Glutamatergic neuron (in vitro differentiated cells): ENCODE measurements at regions not wholly inside any gene's neighbourhood (a gene's known extent, or its start where the extent isn't known, plus 50 kb on each side); places are given as distances from the start of the nearest gene placed in this dataset.

Source experiments
- DNase-seq: peaks from one replicate; pipeline ENCODE4 v3.0.0; 2022
- H3K27ac Mint-ChIP-seq: one replicate; pipeline ENCODE4 v1.8.0; 2020; ENCODE audit warnings: mild to moderate bottlenecking, mixed read lengths, inconsistent platforms; ENCODE audit not compliant: unreplicated experiment
- H3K27me3 Mint-ChIP-seq: one replicate; pipeline ENCODE4 v1.8.0; 2020; ENCODE audit warnings: mild to moderate bottlenecking, moderate library complexity, mixed read lengths, inconsistent platforms; ENCODE audit not compliant: unreplicated experiment
- H3K36me3 Mint-ChIP-seq: one replicate; pipeline ENCODE4 v1.8.0; 2020; ENCODE audit warnings: mild to moderate bottlenecking, mixed read lengths, inconsistent platforms; ENCODE audit not compliant: unreplicated experiment
- H3K4me1 Mint-ChIP-seq: one replicate; pipeline ENCODE4 v1.8.0; 2020; ENCODE audit warnings: mild to moderate bottlenecking, low read depth, mixed read lengths, inconsistent platforms; ENCODE audit not compliant: unreplicated experiment
- H3K4me3 Mint-ChIP-seq: one replicate; pipeline ENCODE4 v1.8.0; 2020; ENCODE audit warnings: mild to moderate bottlenecking, mixed read lengths, inconsistent platforms; ENCODE audit not compliant: unreplicated experiment
- H3K9me3 Mint-ChIP-seq: one replicate; pipeline ENCODE4 v1.8.0; 2020; ENCODE audit warnings: mild to moderate bottlenecking, moderate library complexity, mixed read lengths, inconsistent platforms; ENCODE audit not compliant: unreplicated experiment
- CTCF ChIP-seq: fragments of 200-600 bp; sonication (generic); IDR thresholded peaks from one replicate; pipeline ENCODE4 v1.5.0; 2021; ENCODE audit not compliant: partially characterized antibody, unreplicated experiment

DNA sequence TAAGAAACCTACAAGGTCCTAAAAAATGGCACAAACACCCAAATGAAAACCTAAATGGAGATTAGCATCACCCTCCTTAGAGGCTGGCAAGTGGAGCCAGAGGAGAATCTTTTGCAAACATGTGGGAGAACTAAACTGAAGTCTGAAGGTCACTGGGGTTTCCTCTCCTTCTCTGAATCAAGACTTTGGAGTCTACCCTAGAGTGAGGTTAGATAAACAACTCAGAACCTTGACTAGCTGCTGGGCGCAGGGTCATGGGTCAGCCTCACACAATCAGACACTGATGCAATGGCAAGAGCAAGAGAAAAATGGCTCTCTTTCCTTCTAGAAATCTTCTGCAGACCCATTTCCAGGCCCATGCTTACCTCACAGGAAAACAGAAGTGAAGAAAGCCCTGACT, 165.8 kb downstream of the KCTD12 start:
- DNase-seq = no peak
- TF ChIP-seq CTCF = no peak
- Mint-ChIP-seq H3K27ac (no peak overlapping the region), H3K27me3 (no peaks in the 10 kb centered on the region), H3K36me3 (no peaks in the 10 kb centered on the region), H3K4me1 (no peaks in the 10 kb centered on the region), H3K9me3 (no peaks in the 10 kb centered on the region), H3K4me3 (no peak overlapping the region)

DNA sequence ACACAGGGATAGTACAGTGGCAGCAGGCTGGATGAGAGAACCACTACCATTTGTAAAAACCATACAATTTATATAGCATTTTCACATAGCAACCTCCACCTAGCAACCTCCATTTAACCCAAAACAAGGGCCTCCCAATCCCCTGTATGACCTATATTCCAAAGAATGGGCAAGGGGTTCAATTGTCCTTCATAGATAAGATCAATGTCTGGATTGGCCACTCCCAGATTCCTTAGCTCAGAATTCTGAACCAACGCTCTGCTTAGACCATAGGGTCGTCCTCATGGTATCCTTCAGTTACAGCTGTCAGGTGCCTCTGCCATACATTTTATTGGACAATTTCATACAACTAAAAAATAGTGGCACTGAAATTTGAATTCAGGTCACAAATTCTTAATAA, 166.2 kb downstream of the KCTD12 start:
- H3K36me3 Mint-ChIP-seq = no peaks in the 10 kb centered on the region
- DNase-seq = no peak
- no peak overlapping the region for H3K4me3 Mint-ChIP-seq
- H3K27ac Mint-ChIP-seq = no peak overlapping the region
- no peaks in the 10 kb centered on the region for H3K27me3 Mint-ChIP-seq
- H3K9me3 Mint-ChIP-seq = no peaks in the 10 kb centered on the region
- TF ChIP-seq CTCF = no peak
- no peaks in the 10 kb centered on the region for H3K4me1 Mint-ChIP-seq

- Mint-ChIP-seq H3K4me3 (no peak overlapping the region), H3K27ac (no peak overlapping the region), H3K27me3 (peaks cover 1% of the 10 kb centered on the region), H3K4me1 (no peaks in the 10 kb centered on the region), H3K36me3 (no peaks in the 10 kb centered on the region), H3K9me3 (peaks cover 2% of the 10 kb centered on the region)
- TF ChIP-seq CTCF = no peak
- no peak for DNase-seq
Measured at GRCh38 chr13:76717092-76717491, 169.1 kb downstream of the KCTD12 start.

- Mint-ChIP-seq H3K27me3 (peaks cover 1% of the 10 kb centered on the region), H3K4me3 (no peak overlapping the region), H3K9me3 (peaks cover 2% of the 10 kb centered on the region), H3K36me3 (no peaks in the 10 kb centered on the region), H3K27ac (no peak overlapping the region), H3K4me1 (no peaks in the 10 kb centered on the region)
- DNase-seq = no peak
- TF ChIP-seq CTCF = no peak
Measured at GRCh38 chr13:76715621-76716020, 170.6 kb downstream of the KCTD12 start.

- no peak overlapping the region for H3K27ac Mint-ChIP-seq
- DNase-seq = no peak
- no peaks in the 10 kb centered on the region for H3K4me1 Mint-ChIP-seq
- H3K36me3 Mint-ChIP-seq = no peaks in the 10 kb centered on the region
- peaks cover 1% of the 10 kb centered on the region for H3K27me3 Mint-ChIP-seq
- H3K9me3 Mint-ChIP-seq = peaks cover 2% of the 10 kb centered on the region
- TF ChIP-seq CTCF = no peak
- no peak overlapping the region for H3K4me3 Mint-ChIP-seq
Measured at GRCh38 chr13:76715075-76715474, 171.1 kb downstream of the KCTD12 start.
